Uterus (tissue), 3 donors: ENCODE measurements at regions not wholly inside any gene's neighbourhood (a gene's known extent, or its start where the extent isn't known, plus 50 kb on each side); places are given as distances from the start of the nearest gene placed in this dataset.

Source experiments
- DNase-seq, 2 donors: peaks; one replicate each; pipeline ENCODE4 v3.0.0-alpha.2; 2019 to 2020
- H3K27ac ChIP-seq, 2 donors: fragments of 200-600 bp; sonication (generic); 1 replicate in 1 of 2; 2 replicates in 1 of 2; pipeline ENCODE4 v1.5.1; 2016 to 2018
- H3K27me3 ChIP-seq, 2 donors: fragments of 200-600 bp; sonication (generic); one replicate each; pipeline ENCODE4 v1.5.1; 2018 to 2019; ENCODE audit warnings: control low read depth in 1 of 2
- H3K36me3 ChIP-seq, 2 donors: fragments of 200-600 bp; sonication (generic); one replicate each; pipeline ENCODE4 v1.5.1; 2019; ENCODE audit warnings: control low read depth in 1 of 2
- H3K4me1 ChIP-seq, 2 donors: fragments of 200-600 bp; sonication (generic); one replicate each; pipeline ENCODE4 v1.5.1; 2018 to 2019; ENCODE audit warnings: control low read depth in 1 of 2
- H3K4me3 ChIP-seq, 2 donors: fragments of 200-600 bp; sonication (generic); 1 replicate in 1 of 2; 2 replicates in 1 of 2; pipeline ENCODE4 v1.5.1; 2018 to 2019; ENCODE audit warnings: mild to moderate bottlenecking in 1 of 2
- H3K9me3 ChIP-seq, 2 donors: fragments of 200-600 bp; sonication (generic); one replicate each; pipeline ENCODE4 v1.5.1; 2019; ENCODE audit warnings: control low read depth in 1 of 2
- CTCF ChIP-seq, 4 experiments: fragments of 200-600 bp in 2 of 4; fragments of 450-650 bp in 2 of 4; sonication (generic) in 2 of 4; IDR thresholded peaks; one replicate each; pipeline ENCODE4 v1.5.1; 2016 to 2019; ENCODE audit warnings: antibody characterized with exemption in 4 of 4, mild to moderate bottlenecking in 2 of 4, moderate library complexity in 1 of 4
- POLR2A ChIP-seq, 2 donors: fragments of 450-650 bp; IDR thresholded peaks; one replicate each; pipeline ENCODE4 v1.6.1; 2016; ENCODE audit warnings: antibody characterized with exemption in 2 of 2, mild to moderate bottlenecking in 1 of 2, moderate library complexity in 1 of 2
- intact Hi-C: fragments of 100-400 bp; cut with DNase I; formaldehyde crosslinking; loops from one replicate; pipeline ENCODE4 v1.15.1; 2023; ENCODE audit warnings: low total_unique reads
- donor health status: DM: yes; HTN: yes; CAD: no.

GRCh38 chr4:8783736-8784135 lies 87.9 kb downstream of the HMX1 start:
- Histone ChIP-seq H3K36me3 (no peaks in the 10 kb centered on the region), H3K4me1 (no peaks in the 10 kb centered on the region), H3K27ac (no peak overlapping the region), H3K4me3 (no peak overlapping the region), H3K9me3 (no peaks in the 10 kb centered on the region), H3K27me3 (no peaks in the 10 kb centered on the region)
- intact Hi-C loops: no loop called here
- TF ChIP-seq CTCF (IDR thresholded peaks at IDR 0.05) (no peak), POLR2A (IDR thresholded peaks at IDR 0.05) (no peak)
- no peak for DNase-seq

- intact Hi-C loops: no loop called here
Observed at GRCh38 chr4:8782135-8782534, 89.5 kb downstream of the HMX1 start.

GRCh38 chr4:8781641-8782040 lies 90.0 kb downstream of the HMX1 start:
- Histone ChIP-seq H3K9me3 (no peaks in the 10 kb centered on the region), H3K4me1 (no peaks in the 10 kb centered on the region), H3K4me3 (no peak overlapping the region), H3K27me3 (no peaks in the 10 kb centered on the region), H3K27ac (no peak overlapping the region), H3K36me3 (no peaks in the 10 kb centered on the region)
- intact Hi-C loops: no loop called here
- no peak for TF ChIP-seq CTCF (IDR thresholded peaks at IDR 0.05)
- TF ChIP-seq POLR2A (IDR thresholded peaks at IDR 0.05): no peak
- DNase-seq: no peak

More at GRCh38 chr4:8782135-8782534, 89.5 kb downstream of the HMX1 start:
- Histone ChIP-seq H3K9me3 (no peaks in the 10 kb centered on the region), H3K4me1 (no peaks in the 10 kb centered on the region), H3K4me3 (no peak overlapping the region), H3K27me3 (no peaks in the 10 kb centered on the region), H3K27ac (no peak overlapping the region), H3K36me3 (no peaks in the 10 kb centered on the region)
- DNase-seq: no peak
- TF ChIP-seq POLR2A (IDR thresholded peaks at IDR 0.05): no peak
- TF ChIP-seq CTCF (IDR thresholded peaks at IDR 0.05): no peak

- no peaks in the 10 kb centered on the region for H3K9me3 ChIP-seq
- no peak for DNase-seq
- no peaks in the 10 kb centered on the region for H3K27me3 ChIP-seq
- TF ChIP-seq POLR2A (IDR thresholded peaks at IDR 0.05): no peak
- TF ChIP-seq CTCF (IDR thresholded peaks at IDR 0.05): no peak
- no peak overlapping the region for H3K4me3 ChIP-seq
- no peak overlapping the region for H3K27ac ChIP-seq
- no peaks in the 10 kb centered on the region for H3K36me3 ChIP-seq
- H3K4me1 ChIP-seq: no peaks in the 10 kb centered on the region
- intact Hi-C loops: no loop called here
Observed at GRCh38 chr4:8780596-8781368, 90.9 kb downstream of the HMX1 start.

- intact Hi-C loops: no loop called here
- TF ChIP-seq CTCF (IDR thresholded peaks at IDR 0.05): no peak
- no peak for TF ChIP-seq POLR2A (IDR thresholded peaks at IDR 0.05)
- H3K27ac ChIP-seq: no peak overlapping the region
Observed at GRCh38 chr4:8780086-8780485, 91.6 kb downstream of the HMX1 start.

More at GRCh38 chr4:8780086-8780485, 91.6 kb downstream of the HMX1 start:
- Histone ChIP-seq H3K9me3 (no peaks in the 10 kb centered on the region), H3K36me3 (no peaks in the 10 kb centered on the region), H3K4me1 (no peaks in the 10 kb centered on the region), H3K4me3 (no peak overlapping the region), H3K27me3 (no peaks in the 10 kb centered on the region)
- no peak for DNase-seq
